NCI-H446 treated with DMSO at 0.1 percent for 48 hours (cell line): ENCODE measurements at regions not wholly inside any gene's neighbourhood (a gene's known extent, or its start where the extent isn't known, plus 50 kb on each side); places are given as distances from the start of the nearest gene placed in this dataset.
"Not testable (repeated sequence)": the region's sequence is repeated elsewhere in the genome, so short reads cannot be mapped to it uniquely, and the experiment has no call there.

ENCODE experiments used
- DNase-seq: peaks from one replicate; lab custom pipeline; 2025; lab: John Stamatoyannopoulos, UW

GRCh38 chr2:200173691-200174090, 132.8 kb upstream of the SPATS2L start:
- no peak for DNase-seq

- no peak for DNase-seq
Measured at GRCh38 chr2:200174433-200175216, 131.9 kb upstream of the SPATS2L start.

DNA sequence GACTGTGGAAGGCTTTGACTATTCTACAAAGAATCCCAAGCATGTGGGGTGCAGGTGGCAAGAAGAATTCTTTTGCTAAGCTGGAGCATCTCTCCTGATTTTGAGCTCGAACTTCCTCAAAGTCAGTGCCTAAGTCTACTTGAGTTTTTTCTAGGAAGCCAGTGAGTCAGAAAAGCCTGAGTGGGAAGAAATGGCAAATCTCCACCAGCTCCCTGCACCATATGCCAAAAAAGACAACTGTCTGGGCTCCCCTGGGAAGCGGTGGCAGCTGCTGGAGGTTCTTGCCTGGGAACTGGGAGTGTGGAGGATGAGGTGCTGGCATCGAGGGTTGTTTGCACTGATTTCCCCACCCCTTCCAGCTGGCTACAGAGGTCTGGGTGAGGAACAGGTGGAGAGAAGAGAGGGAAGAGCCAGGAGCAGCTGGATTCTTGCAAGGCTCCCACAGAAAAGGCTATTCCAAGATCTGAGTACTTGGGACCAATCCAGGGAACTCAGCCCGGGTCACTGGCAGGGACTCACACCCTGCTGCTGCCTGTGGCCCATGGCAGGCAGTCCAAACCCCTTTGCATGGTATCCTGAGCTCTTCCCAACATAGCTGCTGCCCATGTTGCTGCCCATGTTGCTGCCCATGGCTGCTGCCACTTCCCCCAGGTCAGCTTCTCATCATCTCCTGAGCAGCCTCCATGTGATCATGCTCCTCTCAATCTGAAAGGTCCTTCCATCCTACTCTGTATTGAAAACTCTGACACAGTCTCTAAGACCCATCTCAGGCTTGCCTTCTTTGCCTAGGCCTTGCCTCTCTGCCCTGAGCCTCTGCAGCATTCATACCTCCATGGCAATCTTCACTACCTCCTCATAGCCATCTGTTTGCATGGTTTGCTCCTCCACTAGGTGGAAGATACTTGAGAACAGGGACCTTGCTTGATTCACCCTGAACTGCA, 128.3 kb upstream of the SPATS2L start:
- peak; percentile 79 for DNase-seq

- DNase-seq: no peak
Measured at GRCh38 chr2:200179151-200179550, 127.3 kb upstream of the SPATS2L start.

GRCh38 chr2:200180943-200181342, 125.5 kb upstream of the SPATS2L start:
- no peak for DNase-seq

GRCh38 chr2:200181755-200182154, 124.7 kb upstream of the SPATS2L start:
- no peak for DNase-seq

- DNase-seq: no peak
Measured at GRCh38 chr2:200184748-200185627, 121.5 kb upstream of the SPATS2L start.

- DNase-seq: no peak
Measured at GRCh38 chr2:200185628-200186000, 120.9 kb upstream of the SPATS2L start.

GRCh38 chr2:200186002-200186401, 120.5 kb upstream of the SPATS2L start:
- DNase-seq: no peak

- DNase-seq: no peak
Measured at GRCh38 chr2:200188876-200189275, 117.6 kb upstream of the SPATS2L start.

DNA sequence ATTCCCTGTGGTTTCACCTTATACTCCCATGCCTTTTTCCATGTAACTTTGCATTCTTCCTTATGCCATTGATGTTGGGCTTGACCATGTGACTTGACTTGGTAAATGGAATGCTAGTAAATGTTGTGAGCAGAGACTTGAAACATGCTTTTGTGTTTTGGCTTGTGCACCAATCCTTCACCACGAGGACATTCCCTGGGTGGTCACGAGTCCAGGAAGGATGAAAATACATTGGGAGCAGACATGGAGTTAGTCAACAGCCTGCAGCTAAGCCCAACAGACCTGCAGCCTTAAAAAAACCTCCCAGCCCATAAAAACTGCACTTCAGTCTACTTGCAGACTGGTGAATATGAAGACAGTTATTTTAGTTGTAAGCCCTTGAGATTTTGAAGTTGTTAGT, 116.5 kb upstream of the SPATS2L start:
- DNase-seq: no peak

- no peak for DNase-seq
Measured at GRCh38 chr2:200193331-200193730, 113.2 kb upstream of the SPATS2L start.

- no peak for DNase-seq
Measured at GRCh38 chr2:200193791-200194190, 112.7 kb upstream of the SPATS2L start.

GRCh38 chr2:200194746-200195145, 111.7 kb upstream of the SPATS2L start:
- no peak for DNase-seq

DNA sequence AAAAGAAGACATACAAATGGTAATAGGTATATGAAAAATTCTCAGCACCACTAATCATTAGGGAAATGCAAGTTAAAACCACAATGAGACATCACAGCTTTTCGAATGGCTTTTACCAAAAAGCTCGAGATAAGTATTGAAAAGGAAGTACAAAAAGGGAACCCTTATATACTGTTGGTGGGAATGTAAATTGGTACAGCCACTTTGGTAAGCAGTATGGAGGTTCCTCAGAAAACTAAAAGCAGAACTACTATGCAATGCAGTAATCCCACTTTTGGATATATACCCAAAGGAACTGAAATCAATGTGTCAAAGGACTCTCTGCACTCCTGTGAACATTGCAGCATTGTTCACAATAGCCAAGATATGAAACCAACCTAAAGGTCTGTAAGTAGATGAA, 107.5 kb upstream of the SPATS2L start:
- DNase-seq: no peak

GRCh38 chr2:200199576-200200263, 106.8 kb upstream of the SPATS2L start:
- no peak for DNase-seq

- DNase-seq: not testable (repeated sequence)
Measured at GRCh38 chr2:200201839-200202238, 104.7 kb upstream of the SPATS2L start.

GRCh38 chr2:200203381-200203827, 103.1 kb upstream of the SPATS2L start:
- DNase-seq: no peak

DNA sequence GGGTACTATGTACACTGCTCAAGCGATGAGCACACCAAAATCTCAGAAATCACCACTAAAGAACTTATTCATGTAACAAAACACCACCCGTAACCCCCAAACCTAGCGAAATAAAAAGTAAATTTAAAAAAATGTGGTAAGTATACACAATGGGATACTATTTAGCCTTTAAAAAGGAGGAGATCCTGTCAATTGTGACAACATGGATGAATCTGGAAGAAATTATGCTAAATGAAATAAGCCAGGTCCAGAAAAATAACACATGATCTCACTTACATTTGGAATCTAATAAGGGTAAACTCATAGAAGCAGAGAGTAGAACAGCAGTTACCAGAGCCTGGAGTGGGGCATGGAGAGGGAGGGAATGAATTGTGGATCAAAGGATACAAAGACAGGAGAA, 98.5 kb upstream of the SPATS2L start:
- no peak for DNase-seq

DNA sequence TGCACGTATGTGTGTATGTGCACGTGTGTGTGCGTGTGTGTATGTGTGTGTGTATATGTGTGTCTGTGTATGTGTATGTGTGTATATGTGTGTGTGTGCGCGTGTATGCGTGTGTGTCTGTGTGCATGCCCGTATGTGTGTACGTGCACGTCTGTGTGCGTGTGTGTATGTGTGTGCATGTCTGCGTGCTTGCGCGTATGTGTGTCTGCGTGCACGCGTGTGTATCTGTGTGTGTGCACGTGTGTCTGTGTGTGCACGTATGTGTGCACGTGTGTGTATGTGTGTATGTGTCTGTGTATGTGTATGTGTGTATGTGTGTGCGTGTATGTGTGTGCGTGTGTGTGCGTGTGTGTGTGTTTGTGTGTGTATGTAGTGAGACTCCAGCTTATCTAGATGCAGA, 97.5 kb upstream of the SPATS2L start:
- no peak for DNase-seq

- no peak for DNase-seq
Measured at GRCh38 chr2:200211643-200212042, 94.8 kb upstream of the SPATS2L start.
